ENCODE measurements at regions not wholly inside any gene's neighbourhood (a gene's known extent, or its start where the extent isn't known, plus 50 kb on each side); places are given as distances from the start of the nearest gene placed in this dataset.

GRCh38 chr2:163373496-163373895 is 362.3 kb downstream of the FIGN start:
- no peak for DNase-seq (ENCODE audit: extremely low read depth, low read depth)

GRCh38 chr2:163370169-163370886 is 365.5 kb downstream of the FIGN start:
- no peak for DNase-seq (ENCODE audit: extremely low read depth, low read depth)

DNA sequence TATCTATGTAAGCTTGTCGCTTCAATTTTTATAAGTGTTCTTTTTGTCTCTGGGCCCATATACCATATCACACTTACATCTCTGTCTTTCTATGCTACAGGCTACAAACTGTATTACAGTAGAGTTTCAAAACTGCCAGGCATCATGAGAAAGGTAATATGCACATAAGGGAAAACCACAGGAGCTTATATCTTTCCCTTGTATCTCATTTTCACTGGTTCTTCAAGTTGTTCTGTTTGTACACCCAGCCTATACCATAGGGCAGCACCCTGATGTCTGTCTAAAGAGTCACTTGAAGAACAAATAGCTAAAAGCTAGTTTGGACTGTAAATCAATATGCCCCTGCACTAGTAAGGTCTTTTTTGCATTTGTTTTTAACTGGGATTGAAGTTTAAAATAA is 366.7 kb downstream of the FIGN start:
- DNase-seq (ENCODE audit: extremely low read depth, low read depth): no peak

DNA sequence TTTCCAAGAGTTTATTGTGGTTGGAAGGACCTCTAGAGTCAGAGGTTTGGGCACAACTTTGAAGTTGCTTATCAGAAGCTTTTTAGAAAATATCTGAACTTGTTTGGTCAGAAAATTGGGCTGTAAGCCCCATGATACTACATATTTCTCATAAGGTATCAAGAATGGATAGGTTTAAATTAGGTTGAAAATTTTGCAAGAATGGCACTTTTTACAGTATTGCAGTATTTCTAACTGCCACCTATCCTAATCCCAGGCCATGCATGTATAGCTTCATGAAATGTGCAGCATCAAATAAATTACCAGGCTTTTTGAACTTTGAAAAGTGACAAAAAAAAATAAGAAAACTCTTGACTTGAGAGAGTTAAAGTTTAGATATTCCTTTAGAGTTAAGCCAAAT is 367.2 kb downstream of the FIGN start:
- no peak for DNase-seq (ENCODE audit: extremely low read depth, low read depth)

DNA sequence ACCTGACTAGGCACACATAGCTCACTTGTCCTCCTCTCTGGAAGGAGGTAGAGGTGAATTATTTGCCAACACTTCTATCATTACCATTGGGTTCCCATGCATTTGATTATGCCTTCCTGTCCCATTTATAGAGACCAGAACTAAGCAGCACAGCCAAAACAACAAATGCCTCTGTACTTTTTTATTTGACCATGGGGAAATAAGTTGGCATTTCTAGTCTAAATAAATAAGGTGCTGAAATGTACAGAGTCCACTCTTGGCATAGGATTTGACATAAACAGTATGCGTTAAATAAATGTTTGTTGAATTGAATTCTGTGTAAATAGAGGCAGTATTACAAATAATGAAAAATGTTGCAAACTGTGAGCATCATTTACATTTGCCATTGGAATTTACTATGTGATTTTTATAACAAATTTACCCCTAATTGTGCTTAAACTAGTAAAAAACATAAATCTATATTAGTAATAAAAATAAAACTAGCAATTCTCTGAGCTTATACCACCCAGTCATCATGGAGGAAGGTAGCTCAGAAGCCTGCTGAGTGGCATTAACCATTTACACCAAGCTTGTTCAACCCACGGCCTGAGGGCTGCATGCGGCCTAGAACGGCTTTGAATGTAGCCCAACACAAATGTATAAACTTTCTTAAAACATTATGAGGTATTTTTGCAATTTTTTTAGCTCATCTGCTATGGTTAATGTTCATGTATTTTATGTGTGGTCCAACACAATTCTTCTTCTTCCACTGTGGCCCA is 367.8 kb downstream of the FIGN start:
- DNase-seq (ENCODE audit: extremely low read depth, low read depth): no peak

- no peak for DNase-seq (ENCODE audit: extremely low read depth, low read depth)
Measured at GRCh38 chr2:163364736-163365135, 371.1 kb downstream of the FIGN start.

DNA sequence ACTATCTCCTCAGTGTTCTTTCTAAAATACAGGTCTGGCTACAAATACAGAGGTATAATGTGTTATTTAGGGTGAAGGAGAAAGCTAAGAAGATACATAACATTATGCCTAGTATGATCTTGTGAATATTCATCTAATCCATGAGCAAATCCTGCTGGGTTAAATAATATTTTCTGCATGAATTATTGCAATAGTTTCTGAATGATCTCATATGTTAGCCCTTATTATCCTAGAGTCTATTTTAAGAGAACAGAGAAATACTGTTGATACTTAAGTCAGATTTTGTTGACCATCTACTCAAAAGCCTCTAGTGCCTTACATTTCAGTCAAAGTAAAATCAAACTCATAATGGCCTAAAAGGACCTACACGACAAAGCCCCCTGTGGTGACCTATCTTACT is 382.3 kb downstream of the FIGN start:
- DNase-seq (ENCODE audit: extremely low read depth, low read depth): no peak

- no peak for DNase-seq (ENCODE audit: extremely low read depth, low read depth)
Measured at GRCh38 chr2:163351966-163352365, 383.8 kb downstream of the FIGN start.

- no peak for DNase-seq (ENCODE audit: extremely low read depth, low read depth)
Measured at GRCh38 chr2:163351143-163351542, 384.7 kb downstream of the FIGN start.

DNA sequence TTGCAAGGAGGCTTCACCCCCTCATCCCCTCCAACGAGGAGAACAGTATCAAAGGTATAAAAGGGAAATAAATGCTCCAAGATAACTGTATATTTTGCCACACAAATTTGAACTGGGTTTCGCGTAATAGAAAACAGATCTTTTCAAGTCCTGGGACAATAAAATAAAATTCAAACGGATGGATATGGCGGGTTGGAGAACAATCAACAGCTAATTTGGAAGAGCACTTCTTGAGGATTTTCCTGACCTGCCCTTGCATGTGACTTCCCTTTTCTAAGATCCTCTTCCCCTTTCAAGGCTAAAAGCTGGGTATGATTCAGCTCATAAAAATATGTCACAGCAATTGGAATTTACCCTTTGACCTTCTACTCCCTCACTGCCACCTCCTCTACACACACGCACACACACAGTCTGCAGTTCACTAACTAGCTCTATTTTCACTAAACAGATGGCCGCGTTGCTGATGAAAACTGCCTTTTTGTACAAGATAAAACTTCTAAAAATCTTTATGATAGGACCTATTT is 386.9 kb downstream of the FIGN start:
- peak; percentile 90 for DNase-seq (ENCODE audit: extremely low read depth, low read depth)

GRCh38 chr2:163347982-163348856 is 387.6 kb downstream of the FIGN start:
- peak; percentile 91 for DNase-seq (ENCODE audit: extremely low read depth, low read depth)

- DNase-seq (ENCODE audit: extremely low read depth, low read depth): peak; percentile 81
Measured at GRCh38 chr2:163345795-163346573, 389.8 kb downstream of the FIGN start.

DNA sequence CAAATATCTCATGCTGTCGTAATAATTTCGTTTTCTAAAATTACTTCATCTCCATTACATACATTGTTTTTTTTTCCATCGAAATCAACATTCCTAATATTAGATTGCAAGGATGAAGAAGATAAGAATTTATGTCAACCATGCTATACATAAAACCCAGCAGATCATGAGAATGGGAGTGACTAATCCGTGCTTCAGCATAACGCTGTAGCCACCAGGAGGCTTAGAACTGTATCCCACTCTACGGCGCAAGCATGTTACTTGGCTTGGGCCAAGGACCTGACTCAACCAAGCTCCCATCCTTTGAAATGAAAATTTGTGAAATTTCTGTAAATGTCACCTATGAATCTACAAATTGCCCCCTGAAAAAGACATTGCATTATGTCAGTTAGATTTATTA is 392.5 kb downstream of the FIGN start:
- no peak for DNase-seq (ENCODE audit: extremely low read depth, low read depth)

DNA sequence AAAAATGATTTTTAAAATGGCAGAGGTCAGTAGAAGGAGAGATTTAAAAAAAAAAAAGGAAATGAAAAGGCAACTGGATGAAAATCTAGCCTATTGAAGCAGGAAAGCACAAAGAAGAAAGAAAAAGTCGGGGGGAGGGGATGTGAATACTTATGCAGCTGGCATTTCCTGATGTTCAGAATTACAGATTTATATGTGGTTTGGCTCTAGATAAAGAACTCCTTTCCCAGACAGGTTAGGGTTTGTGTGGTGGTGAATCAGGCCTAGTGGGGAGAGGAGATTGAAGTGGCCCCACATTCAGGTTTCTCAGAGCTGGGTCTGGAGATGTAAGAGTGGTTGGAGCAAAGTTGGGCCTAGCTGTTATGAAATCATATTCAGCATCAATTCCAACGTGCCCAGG is 394.4 kb downstream of the FIGN start:
- DNase-seq (ENCODE audit: extremely low read depth, low read depth): no peak

GRCh38 chr2:163338270-163338669 is 397.5 kb downstream of the FIGN start:
- DNase-seq (ENCODE audit: extremely low read depth, low read depth): no peak

- DNase-seq (ENCODE audit: extremely low read depth, low read depth): no peak
Measured at GRCh38 chr2:163324677-163325076, 411.1 kb downstream of the FIGN start.

DNA sequence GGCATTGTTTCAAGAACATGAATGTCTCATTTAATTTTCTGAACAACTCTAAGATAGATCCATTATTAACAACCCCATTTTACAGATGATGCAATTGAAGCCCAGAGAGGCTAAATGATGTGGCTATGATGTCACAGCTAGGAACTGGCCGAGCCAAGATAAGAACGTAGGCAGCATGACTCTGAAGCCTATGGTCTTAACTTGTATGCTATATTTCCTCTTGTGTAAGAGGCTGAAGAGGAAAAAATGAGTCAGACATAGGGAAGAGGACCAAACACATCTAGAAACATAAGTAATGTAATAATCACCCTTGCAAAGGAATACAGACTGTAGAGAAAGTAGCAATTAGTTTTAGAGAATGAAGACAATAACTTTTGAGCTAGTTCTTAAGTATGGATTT is 416.8 kb downstream of the FIGN start:
- DNase-seq (ENCODE audit: extremely low read depth, low read depth): no peak

GRCh38 chr2:163314712-163315111 is 421.1 kb downstream of the FIGN start:
- no peak for DNase-seq (ENCODE audit: extremely low read depth, low read depth)

DNA sequence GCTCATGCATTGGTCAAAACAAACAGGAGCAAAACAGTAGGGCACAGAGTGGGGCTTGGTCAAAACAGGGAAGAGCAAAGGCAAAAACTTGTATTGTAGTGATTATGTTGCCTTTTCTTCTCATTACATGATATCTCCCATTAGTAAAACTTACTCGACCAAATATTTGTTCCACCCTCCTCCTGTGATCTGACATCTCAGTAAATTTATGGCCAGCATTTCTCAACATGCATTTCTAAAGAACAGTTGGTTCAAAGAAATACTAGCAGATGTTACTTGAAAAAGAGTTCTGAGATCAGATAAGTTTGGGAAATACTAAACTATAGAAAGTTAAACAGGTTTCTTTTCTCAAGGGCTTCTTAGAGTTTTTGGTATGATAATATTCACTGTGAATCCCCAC is 423.1 kb downstream of the FIGN start:
- DNase-seq (ENCODE audit: extremely low read depth, low read depth): no peak

- no peak for DNase-seq (ENCODE audit: extremely low read depth, low read depth)
Measured at GRCh38 chr2:163306647-163307046, 429.2 kb downstream of the FIGN start.
